ENCODE measurements at regions not wholly inside any gene's neighbourhood (a gene's known extent, or its start where the extent isn't known, plus 50 kb on each side); places are given as distances from the start of the nearest gene placed in this dataset.

DNA sequence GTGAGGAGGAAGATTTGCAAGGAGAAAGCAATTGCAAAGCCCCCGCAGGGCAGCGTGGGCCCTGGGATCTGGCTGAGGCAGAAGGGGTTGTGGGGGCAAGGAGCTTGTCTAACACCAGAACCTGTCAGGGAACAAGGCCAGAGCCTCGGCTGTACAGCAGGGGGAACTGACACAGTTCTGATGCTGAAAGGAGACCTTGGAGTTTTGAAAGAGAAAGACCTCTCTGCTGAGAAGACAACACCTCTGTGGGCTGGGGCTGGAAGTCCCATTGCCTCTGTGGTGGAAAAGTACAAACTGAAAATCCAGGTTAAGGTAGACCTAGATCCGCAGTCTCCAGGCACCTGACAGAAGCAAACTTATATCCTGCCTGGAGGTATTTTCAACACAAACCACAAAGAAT, 86.9 kb upstream of the CST7 start:
- Histone ChIP-seq H3K79me2 (ENCODE audit: insufficient read depth, low read length) (no peaks in the 10 kb centered on the region), H3K9me3 (ENCODE audit: insufficient read depth, low read depth, low read length) (peaks cover 8% of the 10 kb centered on the region; the same call in 1 of the 2 replicates), H3K4me2 (ENCODE audit: low read depth, low read length, poor library complexity, severe bottlenecking) (no peak overlapping the region), H3K4me1 (ENCODE audit: insufficient read depth, low read length, poor library complexity, severe bottlenecking) (peaks cover 19% of the 10 kb centered on the region), H3K36me3 (ENCODE audit: insufficient read depth, low read length) (no peaks in the 10 kb centered on the region), H3K4me3 (ENCODE audit: low read length, poor library complexity, severe bottlenecking) (no peak overlapping the region), H4K20me1 (ENCODE audit: insufficient read depth, low read length, poor library complexity, severe bottlenecking) (no peaks in the 10 kb centered on the region), H3K9me2 (replicated peaks; ENCODE audit: low read depth, low read length) (no peaks in the 10 kb centered on the region), H2AFZ (ENCODE audit: low read length) (no peak overlapping the region), H3F3A (ENCODE audit: low read depth) (no peaks in the 10 kb centered on the region), H3K9ac (ENCODE audit: low read depth, low read length, poor library complexity, severe bottlenecking) (no peak overlapping the region), H3K27me3 (ENCODE audit: insufficient read depth, low read length, poor library complexity, severe bottlenecking) (peaks cover 12% of the 10 kb centered on the region)
- TF ChIP-seq, protein P1, sequence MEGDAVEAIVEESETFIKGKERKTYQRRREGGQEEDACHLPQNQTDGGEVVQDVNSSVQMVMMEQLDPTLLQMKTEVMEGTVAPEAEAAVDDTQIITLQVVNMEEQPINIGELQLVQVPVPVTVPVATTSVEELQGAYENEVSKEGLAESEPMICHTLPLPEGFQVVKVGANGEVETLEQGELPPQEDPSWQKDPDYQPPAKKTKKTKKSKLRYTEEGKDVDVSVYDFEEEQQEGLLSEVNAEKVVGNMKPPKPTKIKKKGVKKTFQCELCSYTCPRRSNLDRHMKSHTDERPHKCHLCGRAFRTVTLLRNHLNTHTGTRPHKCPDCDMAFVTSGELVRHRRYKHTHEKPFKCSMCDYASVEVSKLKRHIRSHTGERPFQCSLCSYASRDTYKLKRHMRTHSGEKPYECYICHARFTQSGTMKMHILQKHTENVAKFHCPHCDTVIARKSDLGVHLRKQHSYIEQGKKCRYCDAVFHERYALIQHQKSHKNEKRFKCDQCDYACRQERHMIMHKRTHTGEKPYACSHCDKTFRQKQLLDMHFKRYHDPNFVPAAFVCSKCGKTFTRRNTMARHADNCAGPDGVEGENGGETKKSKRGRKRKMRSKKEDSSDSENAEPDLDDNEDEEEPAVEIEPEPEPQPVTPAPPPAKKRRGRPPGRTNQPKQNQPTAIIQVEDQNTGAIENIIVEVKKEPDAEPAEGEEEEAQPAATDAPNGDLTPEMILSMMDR (conservative IDR thresholded peaks at IDR 0.05; ENCODE audit: low read length), result no peak
- TF ChIP-seq EZH2phosphoT487 (IDR thresholded peaks at IDR 0.05; ENCODE audit: borderline replicate concordance), result no peak

DNA sequence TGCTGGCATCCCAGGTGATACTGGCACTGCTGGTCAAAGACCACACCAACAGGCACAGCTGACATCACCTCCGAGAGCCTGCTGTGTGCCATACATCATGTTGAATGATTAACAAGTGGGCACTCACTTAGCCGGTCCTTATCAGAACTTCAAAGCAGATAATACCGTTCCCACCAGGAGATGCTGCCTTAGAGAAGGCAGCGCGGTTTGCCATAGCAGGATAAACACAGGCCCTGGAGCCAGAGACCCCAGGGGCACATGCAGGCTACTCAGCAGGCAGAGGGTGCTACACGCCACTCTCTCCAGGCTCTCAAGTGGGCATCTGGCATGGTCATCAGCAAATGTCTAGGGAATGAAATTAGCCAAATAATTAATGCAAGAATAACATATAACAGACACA, 86.5 kb upstream of the CST7 start:
- peaks cover 8% of the 10 kb centered on the region; the same call in 1 of the 2 replicates for H3K9me3 ChIP-seq (ENCODE audit: insufficient read depth, low read depth, low read length)
- H3K9ac ChIP-seq (ENCODE audit: low read depth, low read length, poor library complexity, severe bottlenecking), result no peak overlapping the region
- no peaks in the 10 kb centered on the region for H3K79me2 ChIP-seq (ENCODE audit: insufficient read depth, low read length)
- H3F3A ChIP-seq (ENCODE audit: low read depth), result no peaks in the 10 kb centered on the region
- H2AFZ ChIP-seq (ENCODE audit: low read length), result no peak overlapping the region
- no peaks in the 10 kb centered on the region for H3K36me3 ChIP-seq (ENCODE audit: insufficient read depth, low read length)
- no peaks in the 10 kb centered on the region for H4K20me1 ChIP-seq (ENCODE audit: insufficient read depth, low read length, poor library complexity, severe bottlenecking)
- H3K4me2 ChIP-seq (ENCODE audit: low read depth, low read length, poor library complexity, severe bottlenecking), result no peak overlapping the region
- H3K9me2 ChIP-seq (replicated peaks; ENCODE audit: low read depth, low read length), result no peaks in the 10 kb centered on the region
- peaks cover 12% of the 10 kb centered on the region for H3K27me3 ChIP-seq (ENCODE audit: insufficient read depth, low read length, poor library complexity, severe bottlenecking)
- no peak for TF ChIP-seq EZH2phosphoT487 (IDR thresholded peaks at IDR 0.05; ENCODE audit: borderline replicate concordance)
- TF ChIP-seq, protein P1 (conservative IDR thresholded peaks at IDR 0.05; ENCODE audit: low read length), result no peak
- H3K4me3 ChIP-seq (ENCODE audit: low read length, poor library complexity, severe bottlenecking), result no peak overlapping the region
- peaks cover 15% of the 10 kb centered on the region for H3K4me1 ChIP-seq (ENCODE audit: insufficient read depth, low read length, poor library complexity, severe bottlenecking)

GRCh38 chr20:24863356-24863755, 85.7 kb upstream of the CST7 start:
- Histone ChIP-seq H3F3A (ENCODE audit: low read depth) (no peaks in the 10 kb centered on the region), H3K4me1 (ENCODE audit: insufficient read depth, low read length, poor library complexity, severe bottlenecking) (peaks cover 8% of the 10 kb centered on the region), H2AFZ (ENCODE audit: low read length) (no peak overlapping the region), H4K20me1 (ENCODE audit: insufficient read depth, low read length, poor library complexity, severe bottlenecking) (no peaks in the 10 kb centered on the region), H3K9ac (ENCODE audit: low read depth, low read length, poor library complexity, severe bottlenecking) (no peak overlapping the region), H3K27me3 (ENCODE audit: insufficient read depth, low read length, poor library complexity, severe bottlenecking) (peaks cover 12% of the 10 kb centered on the region), H3K9me3 (ENCODE audit: insufficient read depth, low read depth, low read length) (peaks cover 8% of the 10 kb centered on the region; the same call in 1 of the 2 replicates), H3K36me3 (ENCODE audit: insufficient read depth, low read length) (no peaks in the 10 kb centered on the region), H3K4me2 (ENCODE audit: low read depth, low read length, poor library complexity, severe bottlenecking) (no peak overlapping the region), H3K4me3 (ENCODE audit: low read length, poor library complexity, severe bottlenecking) (no peak overlapping the region), H3K9me2 (replicated peaks; ENCODE audit: low read depth, low read length) (no peaks in the 10 kb centered on the region), H3K79me2 (ENCODE audit: insufficient read depth, low read length) (no peaks in the 10 kb centered on the region)
- no peak for TF ChIP-seq EZH2phosphoT487 (IDR thresholded peaks at IDR 0.05; ENCODE audit: borderline replicate concordance)
- TF ChIP-seq, protein P1 (conservative IDR thresholded peaks at IDR 0.05; ENCODE audit: low read length), result no peak

Measured in Loucy (cell line).